Hepatocyte (in vitro differentiated cells): ENCODE measurements at regions not wholly inside any gene's neighbourhood (a gene's known extent, or its start where the extent isn't known, plus 50 kb on each side); places are given as distances from the start of the nearest gene placed in this dataset.
"Not testable (repeated sequence)": the region's sequence is repeated elsewhere in the genome, so short reads cannot be mapped to it uniquely, and the experiment has no call there.

ENCODE experiments used
- DNase-seq: peaks from one replicate; pipeline ENCODE4 v3.0.0-alpha.2; 2016; ENCODE audit warnings: low spot score
- H2AFZ ChIP-seq: fragments of 200-600 bp; sonication (generic); 2 replicates; pipeline ENCODE4 v1.6.0; 2016; ENCODE audit warnings: antibody characterized with exemption, mild to moderate bottlenecking
- H3K27ac ChIP-seq: fragments of 200-600 bp; sonication (generic); 2 replicates; pipeline ENCODE4 v1.5.1; 2016; ENCODE audit warnings: mild to moderate bottlenecking
- H3K27me3 ChIP-seq: fragments of 200-600 bp; sonication (generic); 2 replicates; pipeline ENCODE4 v1.6.1; 2016
- H3K36me3 ChIP-seq: fragments of 200-600 bp; sonication (generic); replicated peaks from 2 replicates; pipeline ENCODE4 v1.5.1; 2016; ENCODE audit warnings: low read depth; ENCODE audit not compliant: insufficient read depth
- H3K4me1 ChIP-seq: fragments of 200-600 bp; sonication (generic); 2 replicates; pipeline ENCODE4 v1.5.1; 2016; ENCODE audit warnings: mild to moderate bottlenecking, moderate library complexity; ENCODE audit not compliant: insufficient read depth
- H3K4me2 ChIP-seq: fragments of 200-600 bp; sonication (generic); 2 replicates; pipeline ENCODE4 v1.6.0; 2016
- H3K4me3 ChIP-seq: fragments of 200-600 bp; sonication (generic); 2 replicates; pipeline ENCODE4 v1.5.1; 2016; ENCODE audit warnings: mild to moderate bottlenecking
- H3K79me2 ChIP-seq: fragments of 200-600 bp; sonication (generic); 2 replicates; pipeline ENCODE4 v1.6.0; 2017; ENCODE audit warnings: mild to moderate bottlenecking
- H3K9me2 ChIP-seq: fragments of 200-600 bp; sonication (generic); replicated peaks from 2 replicates; pipeline ENCODE4 v1.6.0; 2017; ENCODE audit warnings: mild to moderate bottlenecking; ENCODE audit not compliant: insufficient read depth
- H3K9me3 ChIP-seq: fragments of 200-600 bp; sonication (generic); 2 replicates; pipeline ENCODE4 v1.5.1; 2016; ENCODE audit warnings: low read depth, mild to moderate bottlenecking
- H4K20me1 ChIP-seq: fragments of 200-600 bp; sonication (generic); 2 replicates; pipeline ENCODE4 v1.6.0; 2016; ENCODE audit warnings: mild to moderate bottlenecking; ENCODE audit not compliant: insufficient read depth, poor library complexity, severe bottlenecking
- EZH2 ChIP-seq: fragments of 200-600 bp; sonication (generic); IDR thresholded peaks from 2 replicates; pipeline ENCODE4 v1.6.1; 2016; ENCODE audit warnings: antibody characterized with exemption, mild to moderate bottlenecking, borderline replicate concordance
- EZH2phosphoT487 ChIP-seq: fragments of 200-600 bp; sonication (generic); IDR thresholded peaks from one replicate; pipeline ENCODE4 v1.6.1; 2018; ENCODE audit warnings: antibody characterized with exemption, mild to moderate bottlenecking, low read depth, moderate library complexity; ENCODE audit not compliant: unreplicated experiment, severe bottlenecking
- WGBS: methylation state at CpG from one replicate; pipeline ENCODE4 v1.1.6; 2016; ENCODE audit warnings: low lambda C conversion rate; ENCODE audit errors: missing lambda C conversion rate; 5-methylcytosine and 5-hydroxymethylcytosine counted together
- TF ChIP-seq, protein P1 (sequence below): fragments of 200-600 bp; sonication (generic); IDR thresholded peaks from 2 replicates; pipeline ENCODE4 v1.5.1; 2016; ENCODE audit warnings: antibody characterized with exemption, mild to moderate bottlenecking; ENCODE audit not compliant: poor library complexity

DNA sequence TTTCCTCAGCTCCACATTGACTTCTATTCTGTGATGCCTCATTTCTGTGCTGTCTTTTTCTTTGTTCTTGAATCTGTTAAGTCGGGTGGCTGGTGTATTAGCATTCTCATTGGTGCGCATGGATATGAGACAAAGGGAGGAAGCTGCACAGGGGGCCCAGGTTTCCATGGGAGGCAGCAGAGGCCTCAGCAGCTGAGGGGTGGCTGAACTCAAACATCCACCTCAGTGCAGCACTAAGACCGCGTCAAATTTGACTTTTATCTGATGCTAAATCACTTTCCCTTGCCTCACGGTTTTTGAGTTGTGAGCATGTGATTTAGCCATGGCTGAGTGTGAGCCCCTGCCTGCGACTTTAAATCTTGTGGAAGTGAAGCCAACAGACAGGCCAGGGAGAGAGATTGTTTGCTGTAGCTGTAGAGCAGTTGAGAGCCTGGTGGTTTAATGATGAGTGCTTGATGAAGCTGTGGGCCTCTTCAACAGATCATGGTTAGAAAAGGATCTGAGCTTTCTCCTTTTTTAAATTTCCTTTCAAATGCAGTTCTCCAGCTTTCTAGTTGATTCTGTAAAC, 193.3 kb upstream of the ZNF804B start:
- Histone ChIP-seq H3K9me2 (no peaks in the 10 kb centered on the region), H3K27me3 (no peaks in the 10 kb centered on the region), H2AFZ (no peak overlapping the region), H3K27ac (no peak overlapping the region), H3K79me2 (no peaks in the 10 kb centered on the region), H3K4me3 (no peak overlapping the region), H3K4me2 (no peak overlapping the region), H3K4me1 (no peaks in the 10 kb centered on the region), H3K9me3 (no peaks in the 10 kb centered on the region), H4K20me1 (no peaks in the 10 kb centered on the region), H3K36me3 (no peaks in the 10 kb centered on the region)
- TF ChIP-seq EZH2, result no peak
- TF ChIP-seq, protein P1, sequence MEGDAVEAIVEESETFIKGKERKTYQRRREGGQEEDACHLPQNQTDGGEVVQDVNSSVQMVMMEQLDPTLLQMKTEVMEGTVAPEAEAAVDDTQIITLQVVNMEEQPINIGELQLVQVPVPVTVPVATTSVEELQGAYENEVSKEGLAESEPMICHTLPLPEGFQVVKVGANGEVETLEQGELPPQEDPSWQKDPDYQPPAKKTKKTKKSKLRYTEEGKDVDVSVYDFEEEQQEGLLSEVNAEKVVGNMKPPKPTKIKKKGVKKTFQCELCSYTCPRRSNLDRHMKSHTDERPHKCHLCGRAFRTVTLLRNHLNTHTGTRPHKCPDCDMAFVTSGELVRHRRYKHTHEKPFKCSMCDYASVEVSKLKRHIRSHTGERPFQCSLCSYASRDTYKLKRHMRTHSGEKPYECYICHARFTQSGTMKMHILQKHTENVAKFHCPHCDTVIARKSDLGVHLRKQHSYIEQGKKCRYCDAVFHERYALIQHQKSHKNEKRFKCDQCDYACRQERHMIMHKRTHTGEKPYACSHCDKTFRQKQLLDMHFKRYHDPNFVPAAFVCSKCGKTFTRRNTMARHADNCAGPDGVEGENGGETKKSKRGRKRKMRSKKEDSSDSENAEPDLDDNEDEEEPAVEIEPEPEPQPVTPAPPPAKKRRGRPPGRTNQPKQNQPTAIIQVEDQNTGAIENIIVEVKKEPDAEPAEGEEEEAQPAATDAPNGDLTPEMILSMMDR, result no peak
- 72% methylated on average over 6 of the region's 6 CpGs for WGBS
- DNase-seq, result no peak

DNA sequence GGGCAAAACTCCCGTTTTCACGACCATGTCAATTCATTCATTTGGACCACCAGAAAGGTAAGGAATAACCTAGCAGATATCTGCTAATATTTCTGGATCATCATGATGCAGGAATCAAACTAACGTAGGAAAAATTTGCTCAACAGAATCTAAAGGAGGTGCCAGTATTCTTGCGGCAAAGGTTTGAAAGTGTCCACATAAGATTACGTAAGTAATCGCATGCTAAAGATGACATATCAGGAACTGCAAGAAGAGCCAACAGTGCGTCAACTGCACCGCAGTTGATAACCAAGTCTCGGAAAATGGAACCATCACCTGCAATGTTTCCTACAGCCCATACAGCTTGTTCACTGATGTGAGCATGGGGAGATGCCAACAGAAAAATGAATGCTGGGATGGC, 194.1 kb upstream of the ZNF804B start:
- 98% methylated on average over 9 of the region's 9 CpGs for WGBS
- H3K79me2 ChIP-seq, result no peaks in the 10 kb centered on the region
- H3K36me3 ChIP-seq, result no peaks in the 10 kb centered on the region
- TF ChIP-seq, protein P1, result no peak
- TF ChIP-seq EZH2phosphoT487, result no peak
- no peaks in the 10 kb centered on the region for H3K9me3 ChIP-seq
- H2AFZ ChIP-seq, result no peak overlapping the region
- no peaks in the 10 kb centered on the region for H4K20me1 ChIP-seq
- no peak for DNase-seq
- H3K27me3 ChIP-seq, result no peaks in the 10 kb centered on the region
- H3K4me2 ChIP-seq, result no peak overlapping the region
- H3K9me2 ChIP-seq, result no peaks in the 10 kb centered on the region
- H3K4me1 ChIP-seq, result no peaks in the 10 kb centered on the region
- H3K4me3 ChIP-seq, result no peak overlapping the region
- H3K27ac ChIP-seq, result no peak overlapping the region

DNA sequence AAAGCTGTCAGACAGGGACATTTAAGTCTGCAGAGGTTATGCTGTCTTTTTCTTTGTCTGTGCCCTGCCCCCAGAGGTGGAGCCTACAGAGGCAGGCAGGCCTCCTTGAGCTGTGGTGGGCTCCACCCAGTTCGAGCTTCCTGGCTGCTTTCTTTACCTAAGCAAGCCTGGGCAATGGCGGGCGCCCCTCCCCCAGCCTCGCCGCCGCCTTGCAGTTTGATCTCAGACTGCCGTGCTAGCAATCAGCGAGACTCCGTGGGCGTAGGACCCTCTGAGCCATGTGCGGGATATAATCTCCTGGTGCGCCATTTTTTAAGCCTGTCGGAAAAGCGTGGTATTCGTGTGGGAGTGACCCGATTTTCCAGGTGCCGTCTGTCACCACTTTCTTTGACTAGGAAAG, 203.1 kb upstream of the ZNF804B start:
- not testable (repeated sequence) for H3K4me3 ChIP-seq, H3K79me2 ChIP-seq, H3K27ac ChIP-seq, H3K4me2 ChIP-seq, H3K36me3 ChIP-seq, H3K9me3 ChIP-seq, H3K9me2 ChIP-seq, H2AFZ ChIP-seq, H3K27me3 ChIP-seq, H4K20me1 ChIP-seq, H3K4me1 ChIP-seq, DNase-seq
- 96% methylated on average over 17 of the region's 17 CpGs for WGBS

DNA sequence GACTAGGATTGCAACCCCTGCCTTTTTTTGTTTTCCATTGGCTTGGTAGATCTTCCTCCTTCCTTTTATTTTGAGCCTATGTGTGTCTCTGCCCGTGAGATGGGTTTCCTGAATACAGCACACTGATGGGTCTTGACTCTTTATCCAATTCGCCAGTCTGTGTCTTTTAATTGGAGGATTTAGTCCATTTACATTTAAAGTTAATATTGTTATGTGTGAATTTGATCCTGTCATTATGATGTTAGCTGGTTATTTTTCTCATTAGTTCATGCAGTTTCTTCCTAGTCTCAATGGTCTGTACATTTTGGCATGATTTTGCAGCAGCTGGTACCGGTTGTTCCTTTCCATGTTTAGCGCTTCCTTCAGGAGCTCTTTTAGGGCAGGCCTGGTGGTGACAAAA, 204.7 kb upstream of the ZNF804B start:
- not testable (repeated sequence) for H3K79me2 ChIP-seq, H3K4me3 ChIP-seq, H2AFZ ChIP-seq, H3K27me3 ChIP-seq, H3K4me1 ChIP-seq, H3K36me3 ChIP-seq, DNase-seq, H3K9me3 ChIP-seq, H3K4me2 ChIP-seq, H3K27ac ChIP-seq, H3K9me2 ChIP-seq, H4K20me1 ChIP-seq
- 79% methylated on average over 4 of the region's 4 CpGs for WGBS

DNA sequence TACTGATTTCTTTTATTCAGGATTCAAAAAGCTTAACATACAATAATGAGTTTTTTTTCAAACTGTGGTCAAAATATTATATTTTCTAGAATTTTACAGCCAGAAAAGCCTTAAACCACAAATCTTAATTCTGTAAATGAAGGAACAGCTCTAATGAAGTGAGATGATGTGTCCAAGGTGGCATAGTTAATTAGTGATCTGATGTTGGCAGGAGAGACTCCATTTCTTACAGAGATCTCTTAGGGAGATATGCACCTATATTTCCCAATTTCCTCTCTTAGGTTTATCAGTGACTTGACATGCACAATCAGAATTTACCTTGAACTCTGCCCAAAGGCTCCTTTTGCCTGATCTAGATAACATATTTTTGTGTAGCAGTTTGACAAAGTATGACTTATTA, 211.1 kb upstream of the ZNF804B start:
- no peaks in the 10 kb centered on the region for H4K20me1 ChIP-seq
- no peaks in the 10 kb centered on the region for H3K27me3 ChIP-seq
- H3K9me2 ChIP-seq, result no peaks in the 10 kb centered on the region
- TF ChIP-seq, protein P1, result no peak
- TF ChIP-seq EZH2phosphoT487, result no peak
- TF ChIP-seq EZH2, result no peak
- no peak overlapping the region for H3K4me3 ChIP-seq
- no peak overlapping the region for H3K27ac ChIP-seq
- no peaks in the 10 kb centered on the region for H3K9me3 ChIP-seq
- no peaks in the 10 kb centered on the region for H3K36me3 ChIP-seq
- no peak overlapping the region for H2AFZ ChIP-seq
- H3K79me2 ChIP-seq, result no peaks in the 10 kb centered on the region
- H3K4me1 ChIP-seq, result no peaks in the 10 kb centered on the region
- DNase-seq, result no peak
- no peak overlapping the region for H3K4me2 ChIP-seq
